Spleen (tissue), 11 donors: ENCODE measurements at regions not wholly inside any gene's neighbourhood (a gene's known extent, or its start where the extent isn't known, plus 50 kb on each side); places are given as distances from the start of the nearest gene placed in this dataset.

Experiments
- DNase-seq: peaks from one replicate; pipeline ENCODE4 v3.0.0-alpha.2; 2020
- H3K27ac ChIP-seq, 8 donors: fragments of 200-600 bp; sonication (generic) in 7 of 8; 1 replicate in 4 of 8; 2 replicates in 4 of 8; pipeline versions ENCODE4 v1.5.0 to v1.8.0; 2016 to 2021; ENCODE audit warnings: inconsistent platforms in 4 of 8, mild to moderate bottlenecking in 4 of 8, moderate library complexity in 1 of 8
- H3K27me3 ChIP-seq, 7 donors: fragments of 200-600 bp; sonication (generic) in 6 of 7; replicated peaks in 1 of 7; 1 replicate in 4 of 7; 2 replicates in 3 of 7; pipeline versions ENCODE4 v1.5.0 to v1.8.0; 2016 to 2021; ENCODE audit warnings: inconsistent platforms in 3 of 7, mild to moderate bottlenecking in 1 of 7
- H3K36me3 ChIP-seq, 6 donors: fragments of 200-600 bp; sonication (generic) in 5 of 6; 1 replicate in 4 of 6; 2 replicates in 2 of 6; pipeline versions ENCODE4 v1.5.0 to v1.8.0; 2016 to 2021; ENCODE audit warnings: inconsistent platforms in 2 of 6
- H3K4me1 ChIP-seq, 6 donors: fragments of 200-600 bp; sonication (generic) in 5 of 6; 1 replicate in 3 of 6; 2 replicates in 3 of 6; pipeline versions ENCODE4 v1.5.0 to v1.8.0; 2016 to 2021; ENCODE audit warnings: inconsistent platforms in 3 of 6
- H3K4me3 ChIP-seq, 8 donors: fragments of 200-600 bp; sonication (generic) in 7 of 8; 1 replicate in 4 of 8; 2 replicates in 4 of 8; pipeline versions ENCODE4 v1.5.0 to v1.8.0; 2016 to 2021; ENCODE audit warnings: inconsistent platforms in 4 of 8, mild to moderate bottlenecking in 4 of 8, moderate library complexity in 2 of 8
- H3K9me3 ChIP-seq, 8 donors: fragments of 200-600 bp; sonication (generic) in 7 of 8; 1 replicate in 4 of 8; 2 replicates in 4 of 8; pipeline versions ENCODE4 v1.5.0 to v1.8.0; 2016 to 2021; ENCODE audit warnings: inconsistent platforms in 4 of 8
- CTCF ChIP-seq, 11 experiments: fragments of 200-600 bp in 7 of 11; fragments of 450-650 bp in 4 of 11; sonication (generic) in 4 of 11; IDR thresholded peaks in 8 of 11; conservative IDR thresholded peaks in 3 of 11; 1 replicate in 7 of 11; 2 replicates in 4 of 11; pipeline versions ENCODE4 v1.4.0 to v1.8.0; 2016 to 2021; ENCODE audit warnings: antibody characterized with exemption in 11 of 11, inconsistent platforms in 4 of 11, mild to moderate bottlenecking in 1 of 11
- POLR2A ChIP-seq, 3 donors: fragments of 450-650 bp; IDR thresholded peaks; one replicate each; pipeline ENCODE4 v1.5.1; 2017; ENCODE audit warnings: antibody characterized with exemption in 3 of 3, mild to moderate bottlenecking in 1 of 3
- POLR2AphosphoS5 ChIP-seq, 3 donors: sonication (generic); formaldehyde crosslinking; IDR thresholded peaks; one replicate each; pipeline ENCODE4 v1.5.1; 2017; ENCODE audit warnings: antibody characterized with exemption in 3 of 3
- WGBS, 5 donors: extraction: QIAGEN DNeasy Blood & Tissue Kit in 3 of 5; methylation state at CpG; one replicate each; pipeline versions ENCODE4 v1.1.5 to v1.1.7; 2013 to 2018; 5-methylcytosine and 5-hydroxymethylcytosine counted together
- intact Hi-C: fragments of 100-400 bp; cut with DNase I; formaldehyde crosslinking; loops from one replicate; pipeline ENCODE4 v1.15.0; 2023; ENCODE audit warnings: low total_unique reads
- donor health status: healthy with polysubstance abuse.
- donor health status: DM: no; HTN: no; CAD: no; lungs with moderate emphysema.
- donor health status: DM: no; HTN: no; CAD: no.
- donor health status: Bipolar disorder and iron deficiency.
- donor health status: healthy.
- donor health status: DM: no; HTN: no; CAD: no.
- donor health status: DM: yes; HTN: yes; CAD: no.

GRCh38 chr5:109928046-109928445, 238.3 kb downstream of the MAN2A1 start:
- Histone ChIP-seq H3K4me1 (no peaks in the 10 kb centered on the region), H3K27ac (no peak overlapping the region), H3K36me3 (no peaks in the 10 kb centered on the region), H3K4me3 (no peak overlapping the region), H3K27me3 (peaks cover 0 to 4% (median 0%) of the 10 kb centered on the region in 7 donors), H3K9me3 (no peaks in the 10 kb centered on the region)
- intact Hi-C loops, result no loop called here
- 86 to 92% (median 90%) methylated on average over 2 of the region's 2 CpGs for WGBS, 5 donors
- TF ChIP-seq POLR2AphosphoS5 (IDR thresholded peaks at IDR 0.05) (no peak), CTCF (IDR thresholded peaks at IDR 0.05 in 8 of 11, conservative IDR thresholded peaks at IDR 0.05 in 3 of 11) (no peak), POLR2A (IDR thresholded peaks at IDR 0.05) (no peak)
- DNase-seq, result no peak

GRCh38 chr5:109928811-109929210, 239.1 kb downstream of the MAN2A1 start:
- H3K36me3 ChIP-seq, result no peaks in the 10 kb centered on the region
- no peaks in the 10 kb centered on the region for H3K4me1 ChIP-seq
- TF ChIP-seq POLR2A (IDR thresholded peaks at IDR 0.05), result no peak
- no peak for TF ChIP-seq POLR2AphosphoS5 (IDR thresholded peaks at IDR 0.05)
- no peak for TF ChIP-seq CTCF (IDR thresholded peaks at IDR 0.05 in 8 of 11, conservative IDR thresholded peaks at IDR 0.05 in 3 of 11)
- intact Hi-C loops, result no loop called here
- 89 to 96% (median 92%) methylated on average over 2 of the region's 2 CpGs for WGBS, 5 donors
- H3K4me3 ChIP-seq, result no peak overlapping the region
- DNase-seq, result no peak
- no peak overlapping the region for H3K27ac ChIP-seq
- peaks cover 0 to 4% (median 0%) of the 10 kb centered on the region in 7 donors for H3K27me3 ChIP-seq
- no peaks in the 10 kb centered on the region for H3K9me3 ChIP-seq

- WGBS, 5 donors, result 75 to 91% (median 81%) methylated on average over 4 of the region's 4 CpGs
- DNase-seq, result no peak
Measured at GRCh38 chr5:109929376-109929775, 239.6 kb downstream of the MAN2A1 start.

GRCh38 chr5:109929911-109930310, 240.2 kb downstream of the MAN2A1 start:
- no peak overlapping the region for H3K27ac ChIP-seq
- intact Hi-C loops, result no loop called here
- WGBS, 5 donors, result 6 to 33% (median 29%) methylated on average over 1 of the region's 1 CpG
- no peak overlapping the region for H3K4me3 ChIP-seq
- no peaks in the 10 kb centered on the region for H3K9me3 ChIP-seq
- DNase-seq, result no peak
- no peaks in the 10 kb centered on the region for H3K4me1 ChIP-seq
- TF ChIP-seq POLR2A (IDR thresholded peaks at IDR 0.05) (no peak), POLR2AphosphoS5 (IDR thresholded peaks at IDR 0.05) (no peak), CTCF (IDR thresholded peaks at IDR 0.05 in 8 of 11, conservative IDR thresholded peaks at IDR 0.05 in 3 of 11) (no peak)
- peaks cover 0 to 4% (median 0%) of the 10 kb centered on the region in 7 donors for H3K27me3 ChIP-seq
- no peaks in the 10 kb centered on the region for H3K36me3 ChIP-seq

More at GRCh38 chr5:109929376-109929775, 239.6 kb downstream of the MAN2A1 start:
- intact Hi-C loops, result no loop called here
- H3K4me3 ChIP-seq, result no peak overlapping the region
- H3K36me3 ChIP-seq, result no peaks in the 10 kb centered on the region
- no peaks in the 10 kb centered on the region for H3K4me1 ChIP-seq
- TF ChIP-seq POLR2A (IDR thresholded peaks at IDR 0.05), result no peak
- TF ChIP-seq POLR2AphosphoS5 (IDR thresholded peaks at IDR 0.05), result no peak
- TF ChIP-seq CTCF (IDR thresholded peaks at IDR 0.05 in 8 of 11, conservative IDR thresholded peaks at IDR 0.05 in 3 of 11), result no peak
- no peak overlapping the region for H3K27ac ChIP-seq
- peaks cover 0 to 4% (median 0%) of the 10 kb centered on the region in 7 donors for H3K27me3 ChIP-seq
- no peaks in the 10 kb centered on the region for H3K9me3 ChIP-seq
